ENCODE measurements at regions not wholly inside any gene's neighbourhood (a gene's known extent, or its start where the extent isn't known, plus 50 kb on each side); places are given as distances from the start of the nearest gene placed in this dataset.

- ChIA-PET CTCF (no interaction called here), POLR2A (no interaction called here)
- no peaks in the 10 kb centered on the region for H3K36me3 ChIP-seq (replicated peaks in 1 of 2; ENCODE audit: control extremely low read depth in 1 of 2, control insufficient read depth in 1 of 2, extremely low read depth in 1 of 2, insufficient read depth in 2 of 2, low read length in 1 of 2)
- no peak overlapping the region for H2AFZ ChIP-seq (ENCODE audit: insufficient read depth, low read depth, low read length, poor library complexity, severe bottlenecking)
- no peak for TF ChIP-seq EZH2 (IDR thresholded peaks at IDR 0.05; ENCODE audit: borderline replicate concordance, insufficient read depth, low read depth, low read length, poor library complexity, severe bottlenecking)
- TF ChIP-seq, protein P1, sequence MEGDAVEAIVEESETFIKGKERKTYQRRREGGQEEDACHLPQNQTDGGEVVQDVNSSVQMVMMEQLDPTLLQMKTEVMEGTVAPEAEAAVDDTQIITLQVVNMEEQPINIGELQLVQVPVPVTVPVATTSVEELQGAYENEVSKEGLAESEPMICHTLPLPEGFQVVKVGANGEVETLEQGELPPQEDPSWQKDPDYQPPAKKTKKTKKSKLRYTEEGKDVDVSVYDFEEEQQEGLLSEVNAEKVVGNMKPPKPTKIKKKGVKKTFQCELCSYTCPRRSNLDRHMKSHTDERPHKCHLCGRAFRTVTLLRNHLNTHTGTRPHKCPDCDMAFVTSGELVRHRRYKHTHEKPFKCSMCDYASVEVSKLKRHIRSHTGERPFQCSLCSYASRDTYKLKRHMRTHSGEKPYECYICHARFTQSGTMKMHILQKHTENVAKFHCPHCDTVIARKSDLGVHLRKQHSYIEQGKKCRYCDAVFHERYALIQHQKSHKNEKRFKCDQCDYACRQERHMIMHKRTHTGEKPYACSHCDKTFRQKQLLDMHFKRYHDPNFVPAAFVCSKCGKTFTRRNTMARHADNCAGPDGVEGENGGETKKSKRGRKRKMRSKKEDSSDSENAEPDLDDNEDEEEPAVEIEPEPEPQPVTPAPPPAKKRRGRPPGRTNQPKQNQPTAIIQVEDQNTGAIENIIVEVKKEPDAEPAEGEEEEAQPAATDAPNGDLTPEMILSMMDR (IDR thresholded peaks at IDR 0.05): no peak
- H3K4me3 Mint-ChIP-seq: no peak overlapping the region
- no peak overlapping the region for H3K27ac ChIP-seq (ENCODE audit: low read length in 2 of 2)
- DNase-seq (no peak), ATAC-seq (ENCODE audit: low read depth) (no peak)
- H3K9ac ChIP-seq (ENCODE audit: low read length): no peak overlapping the region
- no peak overlapping the region for H3K27ac Mint-ChIP-seq
- no peaks in the 10 kb centered on the region for H4K20me1 ChIP-seq (ENCODE audit: control insufficient read depth, insufficient read depth, low read length, poor library complexity, severe bottlenecking)
- H3K9me3 Mint-ChIP-seq (ENCODE audit: insufficient read depth): no peaks in the 10 kb centered on the region
- H3K4me1 ChIP-seq (ENCODE audit: control insufficient read depth in 2 of 2, insufficient read depth in 2 of 2, low read length in 2 of 2): no peaks in the 10 kb centered on the region
- H3K27me3 Mint-ChIP-seq: peaks cover 32% of the 10 kb centered on the region
- intact Hi-C loops (cut with micrococcal nuclease): no loop called here
- H3K79me2 ChIP-seq (ENCODE audit: control insufficient read depth, insufficient read depth, low read length): no peaks in the 10 kb centered on the region
- no peaks in the 10 kb centered on the region for H3K4me1 Mint-ChIP-seq
- no peaks in the 10 kb centered on the region for H3K9me3 ChIP-seq (ENCODE audit: control extremely low read depth in 1 of 3, control insufficient read depth in 2 of 3, insufficient read depth in 1 of 3, low read length in 2 of 3)
- peaks cover 0 to 8% (median 0%) of the 10 kb centered on the region in 4 experiments for H3K27me3 ChIP-seq (replicated peaks in 1 of 4; ENCODE audit: control extremely low read depth in 1 of 4, control insufficient read depth in 3 of 4, insufficient read depth in 4 of 4, low read length in 3 of 4)
- no peak overlapping the region for H3K4me3 ChIP-seq (ENCODE audit: control extremely low read depth in 1 of 5, extremely low read depth in 1 of 5, insufficient read depth in 1 of 5, low read depth in 2 of 5, low read length in 4 of 5)
- H3K4me2 ChIP-seq (replicated peaks; ENCODE audit: low read depth, low read length, poor library complexity, severe bottlenecking): no peak overlapping the region
- no CpG with 5 or more reads among the region's 2 CpGs for WGBS (ENCODE audit: insufficient coverage)
Observed at GRCh38 chr7:25353196-25353595, 124.9 kb upstream of the NPVF start.

GRCh38 chr7:25353732-25354131, 125.4 kb upstream of the NPVF start:
- no peak for ATAC-seq (ENCODE audit: low read depth)
- Histone ChIP-seq H3K79me2 (ENCODE audit: control insufficient read depth, insufficient read depth, low read length) (no peaks in the 10 kb centered on the region), H3K27me3 (replicated peaks in 1 of 4; ENCODE audit: control extremely low read depth in 1 of 4, control insufficient read depth in 3 of 4, insufficient read depth in 4 of 4, low read length in 3 of 4) (peaks cover 0 to 8% (median 0%) of the 10 kb centered on the region in 4 experiments), H3K4me2 (replicated peaks; ENCODE audit: low read depth, low read length, poor library complexity, severe bottlenecking) (no peak overlapping the region), H3K9me3 (ENCODE audit: control extremely low read depth in 1 of 3, control insufficient read depth in 2 of 3, insufficient read depth in 1 of 3, low read length in 2 of 3) (no peaks in the 10 kb centered on the region), H3K4me1 (ENCODE audit: control insufficient read depth in 2 of 2, insufficient read depth in 2 of 2, low read length in 2 of 2) (no peaks in the 10 kb centered on the region), H3K36me3 (replicated peaks in 1 of 2; ENCODE audit: control extremely low read depth in 1 of 2, control insufficient read depth in 1 of 2, extremely low read depth in 1 of 2, insufficient read depth in 2 of 2, low read length in 1 of 2) (no peaks in the 10 kb centered on the region), H2AFZ (ENCODE audit: insufficient read depth, low read depth, low read length, poor library complexity, severe bottlenecking) (no peak overlapping the region), H3K4me3 (ENCODE audit: control extremely low read depth in 1 of 5, extremely low read depth in 1 of 5, insufficient read depth in 1 of 5, low read depth in 2 of 5, low read length in 4 of 5) (no peak overlapping the region), H3K27ac (ENCODE audit: low read length in 2 of 2) (no peak overlapping the region), H4K20me1 (ENCODE audit: control insufficient read depth, insufficient read depth, low read length, poor library complexity, severe bottlenecking) (no peaks in the 10 kb centered on the region), H3K9ac (ENCODE audit: low read length) (no peak overlapping the region)
- Mint-ChIP-seq H3K4me3 (no peak overlapping the region), H3K27ac (no peak overlapping the region), H3K4me1 (no peaks in the 10 kb centered on the region), H3K9me3 (ENCODE audit: insufficient read depth) (no peaks in the 10 kb centered on the region), H3K27me3 (peaks cover 33% of the 10 kb centered on the region)
- intact Hi-C loops (cut with micrococcal nuclease): no loop called here
- ChIA-PET CTCF (no interaction called here), POLR2A (no interaction called here)
- no peak for TF ChIP-seq EZH2 (IDR thresholded peaks at IDR 0.05; ENCODE audit: borderline replicate concordance, insufficient read depth, low read depth, low read length, poor library complexity, severe bottlenecking)
- TF ChIP-seq, protein P1 (IDR thresholded peaks at IDR 0.05): no peak
- DNase-seq: no peak
- WGBS (ENCODE audit: insufficient coverage): no CpG with 5 or more reads among the region's 4 CpGs
